ENCODE measurements at regions not wholly inside any gene's neighbourhood (a gene's known extent, or its start where the extent isn't known, plus 50 kb on each side); places are given as distances from the start of the nearest gene placed in this dataset.

GRCh38 chr9:115362101-115362500 is 244.1 kb upstream of the TNC start:
- no peaks in the 10 kb centered on the region for H3K4me1 ChIP-seq (ENCODE audit: low read length)
- H3K79me2 ChIP-seq (ENCODE audit: low read length) = no peaks in the 10 kb centered on the region
- H3K4me3 ChIP-seq (ENCODE audit: low read length) = no peak overlapping the region
- TF ChIP-seq CTCF (IDR thresholded peaks at IDR 0.05; ENCODE audit: low read length) (no peak), EZH2phosphoT487 (IDR thresholded peaks at IDR 0.05; ENCODE audit: low read length) (no peak), EZH2 (optimal IDR thresholded peaks at IDR 0.05; ENCODE audit: low read depth, low read length) (no peak)
- H3K27ac ChIP-seq (ENCODE audit: low read length) = no peak overlapping the region
- no peaks in the 10 kb centered on the region for H3K27me3 ChIP-seq (replicated peaks; ENCODE audit: insufficient read depth, low read length)
- H3F3A ChIP-seq (ENCODE audit: insufficient read depth, low read length) = no peaks in the 10 kb centered on the region
- H3K4me2 ChIP-seq (ENCODE audit: low read depth, low read length) = no peak overlapping the region
- no peaks in the 10 kb centered on the region for H4K20me1 ChIP-seq (ENCODE audit: insufficient read depth, low read length)
- H3K36me3 ChIP-seq (replicated peaks; ENCODE audit: insufficient read depth, low read length) = no peaks in the 10 kb centered on the region
- no peak for DNase-seq
- no peak overlapping the region for H3K9ac ChIP-seq (ENCODE audit: low read length)
- no peaks in the 10 kb centered on the region for H3K9me3 ChIP-seq (replicated peaks; ENCODE audit: insufficient read depth, low read length)
- no peaks in the 10 kb centered on the region for H3K9me2 ChIP-seq (replicated peaks; ENCODE audit: insufficient read depth, low read length)
- no peak overlapping the region for H2AFZ ChIP-seq (ENCODE audit: low read length)

GRCh38 chr9:115362640-115363039 is 244.7 kb upstream of the TNC start:
- H3F3A ChIP-seq (ENCODE audit: insufficient read depth, low read length) = no peaks in the 10 kb centered on the region
- TF ChIP-seq EZH2phosphoT487 (IDR thresholded peaks at IDR 0.05; ENCODE audit: low read length) (no peak), CTCF (IDR thresholded peaks at IDR 0.05; ENCODE audit: low read length) (no peak), EZH2 (optimal IDR thresholded peaks at IDR 0.05; ENCODE audit: low read depth, low read length) (no peak)
- no peaks in the 10 kb centered on the region for H3K27me3 ChIP-seq (replicated peaks; ENCODE audit: insufficient read depth, low read length)
- H3K27ac ChIP-seq (ENCODE audit: low read length) = no peak overlapping the region
- H3K4me1 ChIP-seq (ENCODE audit: low read length) = no peaks in the 10 kb centered on the region
- H3K9me2 ChIP-seq (replicated peaks; ENCODE audit: insufficient read depth, low read length) = no peaks in the 10 kb centered on the region
- H3K4me2 ChIP-seq (ENCODE audit: low read depth, low read length) = no peak overlapping the region
- H3K79me2 ChIP-seq (ENCODE audit: low read length) = no peaks in the 10 kb centered on the region
- no peaks in the 10 kb centered on the region for H3K9me3 ChIP-seq (replicated peaks; ENCODE audit: insufficient read depth, low read length)
- no peaks in the 10 kb centered on the region for H3K36me3 ChIP-seq (replicated peaks; ENCODE audit: insufficient read depth, low read length)
- H3K4me3 ChIP-seq (ENCODE audit: low read length) = no peak overlapping the region
- H2AFZ ChIP-seq (ENCODE audit: low read length) = no peak overlapping the region
- no peaks in the 10 kb centered on the region for H4K20me1 ChIP-seq (ENCODE audit: insufficient read depth, low read length)
- no peak for DNase-seq
- H3K9ac ChIP-seq (ENCODE audit: low read length) = no peak overlapping the region

DNA sequence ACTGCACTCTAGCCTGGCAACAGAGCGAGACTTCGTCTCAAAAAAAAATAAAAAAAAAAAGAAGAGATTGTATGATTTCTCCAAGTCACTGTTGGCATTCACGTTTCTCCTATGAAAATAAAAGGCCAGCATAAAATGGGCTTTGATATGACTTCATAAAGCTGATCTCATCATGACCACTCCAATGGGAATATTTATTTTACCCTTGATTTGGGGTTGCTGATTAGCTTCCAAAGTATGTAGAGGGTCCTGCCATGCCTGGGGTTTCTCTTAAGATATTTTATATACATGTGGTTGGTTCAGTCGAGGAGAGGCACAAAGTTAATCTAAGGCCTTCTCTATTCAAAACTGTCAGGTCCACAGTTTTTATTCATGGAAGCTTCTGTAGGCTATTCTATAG is 247.0 kb upstream of the TNC start:
- Histone ChIP-seq H4K20me1 (ENCODE audit: insufficient read depth, low read length) (no peaks in the 10 kb centered on the region), H3K27ac (ENCODE audit: low read length) (no peak overlapping the region), H2AFZ (ENCODE audit: low read length) (no peak overlapping the region), H3K4me1 (ENCODE audit: low read length) (no peaks in the 10 kb centered on the region), H3K9me3 (replicated peaks; ENCODE audit: insufficient read depth, low read length) (no peaks in the 10 kb centered on the region), H3K36me3 (replicated peaks; ENCODE audit: insufficient read depth, low read length) (no peaks in the 10 kb centered on the region), H3K79me2 (ENCODE audit: low read length) (no peaks in the 10 kb centered on the region), H3K9ac (ENCODE audit: low read length) (no peak overlapping the region), H3K27me3 (replicated peaks; ENCODE audit: insufficient read depth, low read length) (no peaks in the 10 kb centered on the region), H3K4me2 (ENCODE audit: low read depth, low read length) (no peak overlapping the region), H3F3A (ENCODE audit: insufficient read depth, low read length) (no peaks in the 10 kb centered on the region), H3K4me3 (ENCODE audit: low read length) (no peak overlapping the region), H3K9me2 (replicated peaks; ENCODE audit: insufficient read depth, low read length) (no peaks in the 10 kb centered on the region)
- no peak for TF ChIP-seq CTCF (IDR thresholded peaks at IDR 0.05; ENCODE audit: low read length)
- TF ChIP-seq EZH2 (optimal IDR thresholded peaks at IDR 0.05; ENCODE audit: low read depth, low read length) = no peak
- TF ChIP-seq EZH2phosphoT487 (IDR thresholded peaks at IDR 0.05; ENCODE audit: low read length) = no peak
- DNase-seq = no peak
